ENCODE measurements at regions not wholly inside any gene's neighbourhood (a gene's known extent, or its start where the extent isn't known, plus 50 kb on each side); places are given as distances from the start of the nearest gene placed in this dataset.

DNA sequence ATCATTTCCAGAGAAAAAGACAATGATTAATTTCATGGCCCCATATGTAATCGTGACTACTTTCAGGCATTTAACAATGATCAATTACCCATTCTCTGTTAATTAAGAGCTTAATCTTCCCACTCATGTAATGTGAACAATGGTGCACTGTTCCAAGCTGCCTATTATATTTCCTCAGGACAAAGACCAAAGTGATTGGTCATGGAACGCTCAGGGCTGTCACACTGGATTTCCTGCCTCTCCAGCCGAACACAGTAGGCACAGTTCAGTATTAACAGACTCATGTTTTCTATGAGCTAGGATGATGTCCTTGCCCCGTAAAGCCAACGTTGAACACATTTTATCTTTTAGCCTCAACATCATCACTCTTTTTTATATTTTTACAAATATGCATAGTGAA is 142.7 kb upstream of the FZD8 start:
- no peak for TF ChIP-seq EP300 (IDR thresholded peaks at IDR 0.05; ENCODE audit: borderline replicate concordance)
- no peak for TF ChIP-seq NFIC (IDR thresholded peaks at IDR 0.05)
- TF ChIP-seq ZBTB7A (IDR thresholded peaks at IDR 0.05; ENCODE audit: low read depth): no peak
- no peak for TF ChIP-seq YY1 (IDR thresholded peaks at IDR 0.05; ENCODE audit: low read depth)

GRCh38 chr10:35783305-35783838 is 141.3 kb upstream of the FZD8 start:
- TF ChIP-seq TCF12 (IDR thresholded peaks at IDR 0.05; ENCODE audit: low read depth) (no peak), EP300 (IDR thresholded peaks at IDR 0.05; ENCODE audit: borderline replicate concordance) (no peak), RAD21 (IDR thresholded peaks at IDR 0.05; ENCODE audit: low read depth) (no peak), TEAD4 (IDR thresholded peaks at IDR 0.05) (no peak), TAF1 (IDR thresholded peaks at IDR 0.05; ENCODE audit: low read depth) (no peak), ZBTB7A (IDR thresholded peaks at IDR 0.05; ENCODE audit: low read depth) (no peak), FOXM1 (IDR thresholded peaks at IDR 0.05; ENCODE audit: borderline replicate concordance, low read depth) (no peak), MAX (IDR thresholded peaks at IDR 0.05) (no peak), CREB1 (IDR thresholded peaks at IDR 0.05; ENCODE audit: low read depth) (no peak), NFIC (IDR thresholded peaks at IDR 0.05) (no peak), EGR1 (IDR thresholded peaks at IDR 0.05) (no peak), CEBPB (IDR thresholded peaks at IDR 0.05) (no peak), YY1 (IDR thresholded peaks at IDR 0.05; ENCODE audit: low read depth) (no peak)

DNA sequence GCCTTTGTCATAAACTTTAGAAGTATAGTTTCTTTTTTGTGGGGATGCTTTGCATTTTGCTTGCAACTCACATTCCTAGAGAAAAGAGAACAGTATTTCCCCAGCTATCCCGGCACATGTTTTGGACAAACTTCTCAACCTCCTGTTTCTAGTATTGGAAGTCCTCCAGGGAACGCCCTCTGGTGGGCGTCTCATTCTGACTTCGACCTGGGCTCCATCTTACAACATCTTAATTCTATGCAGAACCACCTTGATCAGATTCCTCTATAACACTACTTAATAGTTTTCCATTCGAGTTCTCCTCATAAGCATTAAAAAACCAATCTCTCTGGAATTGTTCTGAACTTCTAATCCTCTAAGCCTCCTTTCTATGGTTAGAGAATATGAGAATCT is 139.5 kb upstream of the FZD8 start:
- TF ChIP-seq TAF1 (IDR thresholded peaks at IDR 0.05; ENCODE audit: low read depth) (no peak), EGR1 (IDR thresholded peaks at IDR 0.05) (no peak), ZBTB7A (IDR thresholded peaks at IDR 0.05; ENCODE audit: low read depth) (no peak), USF1 (IDR thresholded peaks at IDR 0.05) (no peak), RAD21 (IDR thresholded peaks at IDR 0.05; ENCODE audit: low read depth) (no peak), NFIC (IDR thresholded peaks at IDR 0.05) (no peak), MAX (IDR thresholded peaks at IDR 0.05) (no peak), TCF12 (IDR thresholded peaks at IDR 0.05; ENCODE audit: low read depth) (no peak), CEBPB (IDR thresholded peaks at IDR 0.05) (no peak), EP300 (IDR thresholded peaks at IDR 0.05; ENCODE audit: borderline replicate concordance) (no peak), FOXM1 (IDR thresholded peaks at IDR 0.05; ENCODE audit: borderline replicate concordance, low read depth) (no peak), YY1 (IDR thresholded peaks at IDR 0.05; ENCODE audit: low read depth) (no peak), CREB1 (IDR thresholded peaks at IDR 0.05; ENCODE audit: low read depth) (no peak)
- TF ChIP-seq, protein P1, sequence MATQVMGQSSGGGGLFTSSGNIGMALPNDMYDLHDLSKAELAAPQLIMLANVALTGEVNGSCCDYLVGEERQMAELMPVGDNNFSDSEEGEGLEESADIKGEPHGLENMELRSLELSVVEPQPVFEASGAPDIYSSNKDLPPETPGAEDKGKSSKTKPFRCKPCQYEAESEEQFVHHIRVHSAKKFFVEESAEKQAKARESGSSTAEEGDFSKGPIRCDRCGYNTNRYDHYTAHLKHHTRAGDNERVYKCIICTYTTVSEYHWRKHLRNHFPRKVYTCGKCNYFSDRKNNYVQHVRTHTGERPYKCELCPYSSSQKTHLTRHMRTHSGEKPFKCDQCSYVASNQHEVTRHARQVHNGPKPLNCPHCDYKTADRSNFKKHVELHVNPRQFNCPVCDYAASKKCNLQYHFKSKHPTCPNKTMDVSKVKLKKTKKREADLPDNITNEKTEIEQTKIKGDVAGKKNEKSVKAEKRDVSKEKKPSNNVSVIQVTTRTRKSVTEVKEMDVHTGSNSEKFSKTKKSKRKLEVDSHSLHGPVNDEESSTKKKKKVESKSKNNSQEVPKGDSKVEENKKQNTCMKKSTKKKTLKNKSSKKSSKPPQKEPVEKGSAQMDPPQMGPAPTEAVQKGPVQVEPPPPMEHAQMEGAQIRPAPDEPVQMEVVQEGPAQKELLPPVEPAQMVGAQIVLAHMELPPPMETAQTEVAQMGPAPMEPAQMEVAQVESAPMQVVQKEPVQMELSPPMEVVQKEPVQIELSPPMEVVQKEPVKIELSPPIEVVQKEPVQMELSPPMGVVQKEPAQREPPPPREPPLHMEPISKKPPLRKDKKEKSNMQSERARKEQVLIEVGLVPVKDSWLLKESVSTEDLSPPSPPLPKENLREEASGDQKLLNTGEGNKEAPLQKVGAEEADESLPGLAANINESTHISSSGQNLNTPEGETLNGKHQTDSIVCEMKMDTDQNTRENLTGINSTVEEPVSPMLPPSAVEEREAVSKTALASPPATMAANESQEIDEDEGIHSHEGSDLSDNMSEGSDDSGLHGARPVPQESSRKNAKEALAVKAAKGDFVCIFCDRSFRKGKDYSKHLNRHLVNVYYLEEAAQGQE (IDR thresholded peaks at IDR 0.05; ENCODE audit: low read depth): no peak

GRCh38 chr10:35780970-35781642 is 139.0 kb upstream of the FZD8 start:
- TF ChIP-seq ZBTB7A (IDR thresholded peaks at IDR 0.05; ENCODE audit: low read depth) (no peak), EGR1 (IDR thresholded peaks at IDR 0.05) (no peak), YY1 (IDR thresholded peaks at IDR 0.05; ENCODE audit: low read depth) (no peak), NFIC (IDR thresholded peaks at IDR 0.05) (no peak), EP300 (IDR thresholded peaks at IDR 0.05; ENCODE audit: borderline replicate concordance) (no peak), CEBPB (IDR thresholded peaks at IDR 0.05) (no peak), RAD21 (IDR thresholded peaks at IDR 0.05; ENCODE audit: low read depth) (no peak), TAF1 (IDR thresholded peaks at IDR 0.05; ENCODE audit: low read depth) (no peak), FOXM1 (IDR thresholded peaks at IDR 0.05; ENCODE audit: borderline replicate concordance, low read depth) (no peak), MAX (IDR thresholded peaks at IDR 0.05) (no peak), USF1 (IDR thresholded peaks at IDR 0.05) (no peak), CREB1 (IDR thresholded peaks at IDR 0.05; ENCODE audit: low read depth) (no peak), TCF12 (IDR thresholded peaks at IDR 0.05; ENCODE audit: low read depth) (no peak)
- TF ChIP-seq, protein P1 (IDR thresholded peaks at IDR 0.05; ENCODE audit: low read depth): no peak

DNA sequence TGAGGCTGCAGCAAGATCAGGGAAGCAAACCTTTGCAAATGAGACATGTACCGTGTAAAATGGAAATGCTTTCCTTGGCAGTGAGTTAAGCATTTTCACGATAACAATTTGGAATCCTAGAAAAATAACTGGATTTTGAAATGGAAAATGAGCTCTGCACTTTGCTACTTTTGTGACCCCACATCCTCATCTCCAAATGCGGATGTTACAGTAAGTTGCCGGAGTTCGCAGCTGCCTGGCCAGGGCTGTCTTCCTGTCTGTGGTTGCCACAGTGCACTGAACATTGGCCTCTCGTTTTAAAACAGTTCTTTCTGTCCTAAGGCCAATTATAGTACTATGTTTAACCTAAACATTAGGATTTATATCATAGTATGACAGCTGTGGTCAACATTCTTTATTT is 136.2 kb upstream of the FZD8 start:
- TF ChIP-seq NFIC (IDR thresholded peaks at IDR 0.05) (no peak), TCF12 (IDR thresholded peaks at IDR 0.05; ENCODE audit: low read depth) (no peak), FOXM1 (IDR thresholded peaks at IDR 0.05; ENCODE audit: borderline replicate concordance, low read depth) (no peak), USF1 (IDR thresholded peaks at IDR 0.05) (no peak), ZBTB7A (IDR thresholded peaks at IDR 0.05; ENCODE audit: low read depth) (no peak), TAF1 (IDR thresholded peaks at IDR 0.05; ENCODE audit: low read depth) (no peak), TEAD4 (IDR thresholded peaks at IDR 0.05) (no peak), CREB1 (IDR thresholded peaks at IDR 0.05; ENCODE audit: low read depth) (no peak), EP300 (IDR thresholded peaks at IDR 0.05; ENCODE audit: borderline replicate concordance) (no peak), MAX (IDR thresholded peaks at IDR 0.05) (no peak), RAD21 (IDR thresholded peaks at IDR 0.05; ENCODE audit: low read depth) (no peak), YY1 (IDR thresholded peaks at IDR 0.05; ENCODE audit: low read depth) (no peak), EGR1 (IDR thresholded peaks at IDR 0.05) (no peak), CEBPB (IDR thresholded peaks at IDR 0.05) (no peak)
- TF ChIP-seq, protein P1 (IDR thresholded peaks at IDR 0.05; ENCODE audit: low read depth): no peak
